ENCODE measurements at regions not wholly inside any gene's neighbourhood (a gene's known extent, or its start where the extent isn't known, plus 50 kb on each side); places are given as distances from the start of the nearest gene placed in this dataset.
"Not testable (repeated sequence)": the region's sequence is repeated elsewhere in the genome, so short reads cannot be mapped to it uniquely, and the experiment has no call there.

GRCh38 chr4:57199267-57199666, 89.1 kb upstream of the IGFBP7 start:
- DNase-seq = no peak

GRCh38 chr4:57195622-57196021, 85.4 kb upstream of the IGFBP7 start:
- no peak for DNase-seq

GRCh38 chr4:57194068-57194611, 84.0 kb upstream of the IGFBP7 start:
- no peak for DNase-seq

DNA sequence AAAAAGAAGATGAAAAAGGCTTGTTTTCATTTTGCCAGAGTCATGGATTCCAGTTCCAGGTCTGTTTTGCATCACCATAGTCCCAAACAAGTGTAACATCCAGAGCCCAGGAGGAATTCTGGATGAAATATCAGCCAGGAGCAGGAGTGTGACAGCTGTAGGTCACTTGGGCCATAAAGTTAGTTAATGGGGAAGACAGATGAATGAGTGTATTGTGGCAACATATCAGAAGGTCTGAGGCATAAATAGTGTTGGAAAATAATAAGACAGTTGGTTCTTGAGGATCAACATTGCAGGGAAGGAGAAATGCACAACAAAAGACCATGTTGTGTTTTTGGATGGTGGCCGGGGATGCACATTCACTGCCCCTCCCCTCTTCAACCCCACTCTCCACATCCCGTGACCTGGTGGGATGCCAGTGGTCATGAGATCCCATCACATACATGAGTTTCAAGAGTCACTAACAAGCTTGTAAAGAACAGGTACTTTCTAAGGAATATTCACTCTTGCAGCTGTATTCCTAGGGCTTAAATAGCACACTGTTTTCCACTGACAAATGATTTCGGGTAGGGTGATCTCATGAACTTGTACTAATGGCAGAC, 83.1 kb upstream of the IGFBP7 start:
- DNase-seq = no peak

DNA sequence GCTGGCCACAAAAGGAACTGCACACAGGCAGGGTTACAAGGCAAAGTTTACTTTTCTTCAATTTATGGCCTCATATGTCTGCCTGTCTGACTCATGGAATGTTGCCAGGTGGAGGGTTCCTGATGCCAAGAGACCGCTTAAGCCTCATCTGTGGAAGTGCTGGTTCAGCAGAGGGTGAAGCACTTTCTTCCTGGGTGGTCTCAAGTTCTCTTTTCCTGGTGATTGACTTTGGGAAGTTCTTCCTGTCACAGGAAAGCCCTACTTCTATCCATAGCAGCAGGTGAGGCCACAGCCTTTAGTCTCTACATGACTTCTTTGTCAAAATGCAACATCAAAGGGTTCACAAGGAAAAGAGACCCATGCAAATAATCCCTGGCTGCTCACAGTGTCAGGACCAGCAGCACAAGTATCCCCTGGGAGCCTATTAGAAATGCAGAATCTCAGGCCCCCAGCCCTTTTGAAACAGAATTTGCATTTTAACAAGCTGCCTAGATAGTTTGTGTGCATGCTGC, 81.4 kb upstream of the IGFBP7 start:
- peak in 1 of 2 experiments; percentile 13 for DNase-seq

DNA sequence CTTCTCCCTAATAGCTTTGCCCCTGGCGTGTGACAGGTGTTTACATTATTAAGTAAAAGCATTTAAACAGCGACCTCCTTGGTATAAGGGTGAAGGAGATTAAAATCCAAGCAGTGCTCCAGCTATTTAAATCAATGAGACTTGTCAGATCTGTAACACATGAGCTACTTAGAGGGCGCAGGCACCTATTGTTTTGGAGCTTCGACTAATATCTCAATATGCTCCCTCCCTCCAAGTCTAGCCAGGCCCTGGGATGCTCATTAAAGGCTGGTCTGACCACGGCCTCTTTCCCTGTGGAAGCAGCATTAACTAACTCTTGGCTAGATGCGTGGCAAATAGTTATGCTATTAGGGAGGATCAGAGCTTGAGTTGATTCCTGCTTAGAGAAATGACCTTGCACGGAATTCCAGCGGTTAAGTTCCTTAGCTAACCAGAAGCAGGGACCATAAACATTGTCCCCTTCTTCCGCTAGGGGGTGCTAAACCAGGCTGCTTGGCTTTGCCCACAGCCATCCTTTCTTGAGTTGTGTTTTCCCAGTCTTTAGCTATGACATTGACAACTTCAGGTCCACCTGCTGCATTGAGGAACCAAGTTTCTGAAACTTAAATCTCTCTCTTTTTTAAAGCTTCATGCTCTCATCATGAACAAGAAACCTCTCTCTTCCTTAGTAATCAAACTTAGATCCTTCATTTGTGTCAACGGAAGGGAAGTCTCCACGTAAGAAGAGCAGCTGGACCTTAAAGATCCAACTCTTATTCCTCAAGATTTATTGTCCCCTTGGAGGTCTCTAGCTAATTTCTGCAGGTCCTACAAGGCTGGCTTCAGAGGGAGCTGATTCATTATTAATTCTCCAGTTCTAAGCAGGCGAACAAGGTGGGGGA, 80.7 kb upstream of the IGFBP7 start:
- DNase-seq = peak in 1 of 2 experiments; percentile 45

DNA sequence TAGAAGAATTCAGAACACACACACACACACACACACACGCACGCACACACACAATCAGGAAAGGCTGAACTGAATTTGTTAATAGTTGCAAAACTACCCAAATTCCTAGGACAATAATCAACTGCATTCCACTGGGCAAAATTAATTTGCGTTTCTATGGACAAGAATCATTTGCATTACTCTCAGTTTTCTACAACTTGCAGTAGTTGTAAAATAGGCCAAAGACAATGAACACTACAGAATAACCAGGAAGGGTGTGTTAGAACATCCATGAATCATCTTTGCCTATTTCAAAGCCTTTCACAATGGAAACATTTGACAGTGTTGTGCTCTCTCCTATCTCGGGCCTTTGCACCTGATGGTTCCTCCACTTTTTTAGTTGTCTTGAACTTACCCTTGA, 77.1 kb upstream of the IGFBP7 start:
- DNase-seq = no peak

DNA sequence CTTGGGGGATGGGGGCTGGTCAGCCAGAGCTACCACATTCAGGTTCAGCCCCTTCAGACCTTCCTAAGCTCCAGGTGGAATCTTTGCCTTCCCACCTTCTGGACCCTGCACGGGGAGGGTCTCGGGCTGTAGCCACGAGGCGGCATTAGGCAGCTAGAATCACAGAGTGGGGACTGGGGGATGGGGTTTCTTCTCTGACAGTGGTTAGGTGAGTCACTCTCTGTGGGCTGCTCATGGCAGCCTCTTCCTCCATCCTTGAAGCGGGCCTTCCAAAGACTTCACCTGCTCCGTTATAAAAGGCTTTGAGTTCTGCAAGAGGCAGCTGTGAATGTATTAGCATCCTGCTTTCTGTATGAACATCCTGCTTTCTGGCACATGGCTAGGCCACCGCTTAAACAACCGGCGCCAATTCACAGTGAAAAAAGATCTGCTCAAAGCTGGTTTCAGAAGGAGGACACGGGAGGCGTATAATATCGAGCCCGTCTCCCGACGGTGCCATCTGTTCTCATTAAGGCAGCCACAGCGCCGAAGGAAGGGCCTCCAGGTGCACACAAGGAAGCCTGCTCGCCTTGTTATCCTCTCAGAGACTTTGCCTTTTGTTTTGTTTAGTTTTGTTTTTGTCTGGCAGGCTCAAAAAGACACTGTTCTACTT, 74.3 kb upstream of the IGFBP7 start:
- no peak for DNase-seq

DNA sequence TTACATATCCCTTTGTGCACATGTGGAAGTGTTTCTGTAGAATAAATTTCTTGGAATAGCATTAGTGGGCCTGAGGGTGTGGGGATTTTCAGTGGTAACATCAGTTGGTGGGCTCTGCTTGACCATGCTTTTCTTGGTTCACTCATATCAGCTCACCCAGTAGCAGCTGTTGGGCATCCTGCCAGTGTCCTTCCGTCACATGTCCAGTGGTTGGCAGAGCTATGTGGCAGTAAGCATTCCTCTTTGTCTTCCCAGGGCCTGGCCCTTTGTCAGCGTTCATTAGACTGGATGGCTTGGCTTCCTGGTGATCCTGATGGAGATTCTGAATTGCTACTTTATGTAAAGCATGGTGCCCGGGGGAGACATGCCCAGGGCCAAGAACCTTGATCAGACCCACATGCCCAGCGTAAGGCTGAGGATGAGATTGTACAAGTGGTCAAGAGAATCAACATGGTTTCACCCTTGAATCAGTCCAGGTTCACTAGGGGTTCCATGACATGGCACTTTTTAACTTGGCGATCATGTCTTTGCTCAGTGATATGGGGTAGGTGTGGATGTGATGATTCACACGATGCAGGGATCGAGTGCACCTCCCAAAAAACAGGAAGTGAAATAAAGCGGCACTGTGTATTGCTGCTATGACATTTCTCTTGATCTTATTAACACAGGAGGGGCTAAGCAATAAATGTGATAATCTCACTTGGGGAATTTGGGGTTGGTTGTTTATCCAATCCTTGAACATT, 72.1 kb upstream of the IGFBP7 start:
- no peak for DNase-seq

GRCh38 chr4:57173136-57173535, 63.0 kb upstream of the IGFBP7 start:
- not testable (repeated sequence) for DNase-seq

DNA sequence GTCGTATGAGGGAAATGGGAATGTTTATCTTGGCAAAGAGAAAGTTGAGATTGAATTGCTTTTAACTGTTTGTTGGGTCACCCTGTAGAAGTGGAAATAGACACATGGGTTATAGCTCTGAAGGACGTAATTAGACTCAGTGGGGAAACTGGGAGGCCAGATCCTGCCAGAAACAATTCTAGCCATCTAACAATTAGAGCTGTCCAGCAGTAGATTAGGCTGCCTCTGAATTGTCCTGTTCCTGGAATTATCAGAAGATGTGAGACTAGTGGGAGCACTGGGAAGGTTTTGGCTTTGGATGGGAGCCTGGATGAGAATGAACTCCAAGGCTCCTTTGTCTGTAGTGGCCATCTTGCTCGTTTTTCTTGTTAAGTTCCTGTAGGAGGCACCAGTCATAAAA, 61.9 kb upstream of the IGFBP7 start:
- no peak for DNase-seq

DNA sequence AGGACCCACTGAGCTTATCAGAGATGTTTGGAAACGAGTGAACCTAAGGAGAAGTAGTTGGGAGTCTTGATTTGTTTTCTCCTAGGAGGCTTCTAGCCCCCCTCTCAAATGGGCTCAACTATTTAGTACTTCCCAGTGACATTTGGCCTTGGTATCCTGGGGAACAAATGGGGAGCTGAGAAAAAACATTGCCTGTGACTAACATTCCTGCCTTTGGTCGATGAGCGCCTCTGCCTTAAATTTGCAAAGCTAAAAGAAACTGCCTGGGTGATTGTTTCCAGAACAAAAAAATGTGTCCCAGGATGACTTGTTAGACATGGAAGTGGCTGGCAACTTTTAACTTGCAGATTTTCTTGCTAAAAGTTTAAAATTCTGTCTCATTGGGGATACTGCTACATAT, 58.8 kb upstream of the IGFBP7 start:
- no peak for DNase-seq

GRCh38 chr4:57163530-57164459, 53.6 kb upstream of the IGFBP7 start:
- DNase-seq = peak; percentile 65 to 80

- no peak for DNase-seq
Observed at GRCh38 chr4:57162499-57163019, 52.4 kb upstream of the IGFBP7 start.

All from NCI-H526 (cell line).